LNCAP (cell line): ENCODE measurements at regions not wholly inside any gene's neighbourhood (a gene's known extent, or its start where the extent isn't known, plus 50 kb on each side); places are given as distances from the start of the nearest gene placed in this dataset.

ENCODE experiments used
- CTCF ChIP-seq: fragments of 450-650 bp; IDR thresholded peaks from 2 replicates; pipeline ENCODE4 v1.5.1; 2017; ENCODE audit warnings: mild to moderate bottlenecking

- no peak for TF ChIP-seq CTCF
Measured at GRCh38 chr1:55600242-55600641, 385.1 kb upstream of the USP24 start.

- no peak for TF ChIP-seq CTCF
Measured at GRCh38 chr1:55597910-55598309, 382.7 kb upstream of the USP24 start.

- no peak for TF ChIP-seq CTCF
Measured at GRCh38 chr1:55594701-55595100, 379.5 kb upstream of the USP24 start.

GRCh38 chr1:55593298-55593697 is 378.1 kb upstream of the USP24 start:
- no peak for TF ChIP-seq CTCF

GRCh38 chr1:55592122-55592521 is 377.0 kb upstream of the USP24 start:
- no peak for TF ChIP-seq CTCF

GRCh38 chr1:55589671-55590297 is 374.6 kb upstream of the USP24 start:
- TF ChIP-seq CTCF = no peak

GRCh38 chr1:55588309-55588708 is 373.1 kb upstream of the USP24 start:
- no peak for TF ChIP-seq CTCF

- no peak for TF ChIP-seq CTCF
Measured at GRCh38 chr1:55586771-55587170, 371.6 kb upstream of the USP24 start.
